GM12875 (cell line): ENCODE measurements at regions not wholly inside any gene's neighbourhood (a gene's known extent, or its start where the extent isn't known, plus 50 kb on each side); places are given as distances from the start of the nearest gene placed in this dataset.

Experiments
- H3K4me3 ChIP-seq: one replicate; pipeline ENCODE4 v1.5.1; 2011; ENCODE audit warnings: low read depth, low read length, control low read depth
- TF ChIP-seq, protein P1 (sequence below): IDR thresholded peaks from 2 replicates; pipeline ENCODE4 v1.5.1; 2011; ENCODE audit warnings: low read depth, mild to moderate bottlenecking, control low read depth, inconsistent platforms, low read length, moderate library complexity, borderline replicate concordance; ENCODE audit not compliant: insufficient read depth

DNA sequence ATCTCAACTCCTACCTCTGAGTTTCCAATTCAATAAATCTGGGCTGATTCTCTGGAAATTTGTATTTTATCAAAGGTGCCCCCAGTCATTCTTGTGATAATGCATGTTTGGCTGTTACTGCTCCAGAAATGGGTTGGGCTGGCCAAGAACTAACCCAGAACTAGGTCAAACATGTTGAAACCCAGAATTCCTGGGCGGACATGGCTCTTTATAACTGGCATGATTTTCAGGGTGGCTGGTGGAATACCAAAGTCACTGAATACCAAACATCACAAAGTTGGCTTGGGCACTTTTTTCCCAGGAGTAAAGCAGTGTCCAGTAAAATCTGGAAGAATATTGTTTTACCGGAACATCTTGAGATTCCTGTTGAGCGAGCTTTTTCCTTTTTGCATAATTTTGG, 89.4 kb upstream of the S1PR1 start:
- TF ChIP-seq, protein P1, sequence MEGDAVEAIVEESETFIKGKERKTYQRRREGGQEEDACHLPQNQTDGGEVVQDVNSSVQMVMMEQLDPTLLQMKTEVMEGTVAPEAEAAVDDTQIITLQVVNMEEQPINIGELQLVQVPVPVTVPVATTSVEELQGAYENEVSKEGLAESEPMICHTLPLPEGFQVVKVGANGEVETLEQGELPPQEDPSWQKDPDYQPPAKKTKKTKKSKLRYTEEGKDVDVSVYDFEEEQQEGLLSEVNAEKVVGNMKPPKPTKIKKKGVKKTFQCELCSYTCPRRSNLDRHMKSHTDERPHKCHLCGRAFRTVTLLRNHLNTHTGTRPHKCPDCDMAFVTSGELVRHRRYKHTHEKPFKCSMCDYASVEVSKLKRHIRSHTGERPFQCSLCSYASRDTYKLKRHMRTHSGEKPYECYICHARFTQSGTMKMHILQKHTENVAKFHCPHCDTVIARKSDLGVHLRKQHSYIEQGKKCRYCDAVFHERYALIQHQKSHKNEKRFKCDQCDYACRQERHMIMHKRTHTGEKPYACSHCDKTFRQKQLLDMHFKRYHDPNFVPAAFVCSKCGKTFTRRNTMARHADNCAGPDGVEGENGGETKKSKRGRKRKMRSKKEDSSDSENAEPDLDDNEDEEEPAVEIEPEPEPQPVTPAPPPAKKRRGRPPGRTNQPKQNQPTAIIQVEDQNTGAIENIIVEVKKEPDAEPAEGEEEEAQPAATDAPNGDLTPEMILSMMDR = no peak
- H3K4me3 ChIP-seq = no peak overlapping the region

- no peak overlapping the region for H3K4me3 ChIP-seq
- TF ChIP-seq, protein P1 = no peak
These were observed 91.4 kb upstream of the S1PR1 start for GRCh38 chr1:101145449-101145820.

- TF ChIP-seq, protein P1 = no peak
- no peak overlapping the region for H3K4me3 ChIP-seq
These were observed 92.0 kb upstream of the S1PR1 start for GRCh38 chr1:101144671-101145448.

DNA sequence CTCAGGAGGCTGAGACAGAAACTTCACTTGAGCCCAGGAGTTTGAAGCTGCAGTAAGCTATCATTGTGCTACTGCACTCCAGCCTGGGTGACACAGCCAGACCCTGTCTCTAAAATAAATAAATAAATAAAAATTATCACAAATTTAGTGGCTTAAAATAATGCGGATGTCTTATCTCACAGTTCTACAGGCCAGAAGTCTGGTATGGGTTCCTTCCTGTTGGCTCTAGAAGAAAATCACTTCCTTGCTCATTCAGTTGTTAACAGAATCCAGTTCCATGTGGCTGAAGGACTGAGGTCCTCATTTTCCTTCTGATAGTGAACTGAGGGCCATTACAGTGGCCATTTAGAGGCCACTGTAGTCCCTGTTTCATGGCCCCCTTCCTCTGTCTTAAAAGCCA, 94.6 kb upstream of the S1PR1 start:
- TF ChIP-seq, protein P1 = no peak
- no peak overlapping the region for H3K4me3 ChIP-seq

- H3K4me3 ChIP-seq = no peak overlapping the region
- TF ChIP-seq, protein P1 = no peak
These were observed 95.4 kb upstream of the S1PR1 start for GRCh38 chr1:101141376-101141775.

DNA sequence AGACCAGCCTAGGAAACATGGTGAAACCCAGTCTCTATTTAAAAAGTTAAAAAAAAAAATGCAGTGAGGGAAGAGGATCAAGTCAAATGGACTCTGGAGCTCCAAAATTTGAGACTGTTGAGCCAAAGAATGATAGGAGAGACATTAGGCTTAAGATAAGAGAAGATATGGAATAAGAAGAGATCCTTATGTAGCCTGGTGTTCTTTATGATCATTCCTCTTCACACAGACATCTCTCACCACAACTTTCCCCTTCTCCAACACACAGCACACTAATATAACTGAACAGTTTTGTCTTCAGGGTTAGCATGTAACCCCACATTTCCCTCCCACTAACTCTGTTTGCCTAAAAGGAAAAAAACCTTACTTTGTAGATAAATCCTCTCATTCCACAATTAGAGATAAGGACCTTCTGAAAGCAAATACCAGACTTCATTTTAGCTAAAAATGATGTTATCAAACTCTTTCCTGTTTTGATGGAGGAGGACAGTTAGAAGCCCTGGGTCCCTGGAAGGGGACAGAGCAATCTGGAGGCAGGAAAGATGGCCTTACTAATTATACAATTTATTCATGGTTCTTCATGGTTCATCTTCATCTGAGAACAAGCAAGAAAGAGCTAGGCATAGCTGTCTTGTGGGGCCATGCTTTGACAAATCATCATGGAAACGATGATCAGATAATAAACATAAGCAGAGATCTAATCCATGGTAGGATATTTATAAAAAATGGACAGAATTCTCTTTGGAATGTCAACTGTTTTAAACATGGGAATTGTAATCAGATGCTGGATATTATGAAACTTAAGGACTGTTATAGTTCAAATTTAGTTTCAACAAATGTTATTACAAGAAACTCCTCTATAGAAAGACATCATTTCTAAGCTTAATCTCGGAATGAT, 96.7 kb upstream of the S1PR1 start:
- TF ChIP-seq, protein P1 = no peak
- no peak overlapping the region for H3K4me3 ChIP-seq
